AG10803 (cell line): ENCODE measurements at regions not wholly inside any gene's neighbourhood (a gene's known extent, or its start where the extent isn't known, plus 50 kb on each side); places are given as distances from the start of the nearest gene placed in this dataset.

Source experiments
- DNase-seq: peaks from one replicate; pipeline ENCODE4 v3.0.0; 2010; ENCODE audit warnings: low read depth
- H3K4me3 ChIP-seq: 2 replicates; pipeline ENCODE4 v1.5.1; 2011; ENCODE audit warnings: mild to moderate bottlenecking, low read length, control low read depth
- TF ChIP-seq, protein P1 (sequence below): conservative IDR thresholded peaks from 2 replicates; pipeline ENCODE4 v1.5.1; 2011; ENCODE audit warnings: mild to moderate bottlenecking, low read length, control low read depth, inconsistent platforms

DNA sequence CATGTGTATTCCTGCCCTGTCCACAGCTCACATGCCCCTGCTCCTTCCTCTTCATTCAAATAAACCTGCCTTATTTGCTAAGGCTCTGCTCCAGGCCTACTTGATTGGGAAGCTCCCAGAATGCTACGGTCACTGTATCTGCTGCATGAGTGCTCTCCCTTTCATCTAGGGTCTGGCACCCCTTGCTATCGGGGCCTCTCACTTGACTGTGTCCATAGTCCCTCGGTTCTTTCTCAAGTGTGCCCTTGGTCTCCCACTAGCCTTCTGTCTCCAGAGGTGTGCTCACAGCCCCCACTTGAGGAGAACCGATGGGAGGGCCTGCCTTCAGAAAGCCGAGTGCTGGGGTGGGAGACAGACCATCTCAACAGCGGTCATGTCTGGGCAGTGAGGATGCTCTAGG, 57.4 kb upstream of the NMNAT3 start:
- no peak overlapping the region for H3K4me3 ChIP-seq
- TF ChIP-seq, protein P1, sequence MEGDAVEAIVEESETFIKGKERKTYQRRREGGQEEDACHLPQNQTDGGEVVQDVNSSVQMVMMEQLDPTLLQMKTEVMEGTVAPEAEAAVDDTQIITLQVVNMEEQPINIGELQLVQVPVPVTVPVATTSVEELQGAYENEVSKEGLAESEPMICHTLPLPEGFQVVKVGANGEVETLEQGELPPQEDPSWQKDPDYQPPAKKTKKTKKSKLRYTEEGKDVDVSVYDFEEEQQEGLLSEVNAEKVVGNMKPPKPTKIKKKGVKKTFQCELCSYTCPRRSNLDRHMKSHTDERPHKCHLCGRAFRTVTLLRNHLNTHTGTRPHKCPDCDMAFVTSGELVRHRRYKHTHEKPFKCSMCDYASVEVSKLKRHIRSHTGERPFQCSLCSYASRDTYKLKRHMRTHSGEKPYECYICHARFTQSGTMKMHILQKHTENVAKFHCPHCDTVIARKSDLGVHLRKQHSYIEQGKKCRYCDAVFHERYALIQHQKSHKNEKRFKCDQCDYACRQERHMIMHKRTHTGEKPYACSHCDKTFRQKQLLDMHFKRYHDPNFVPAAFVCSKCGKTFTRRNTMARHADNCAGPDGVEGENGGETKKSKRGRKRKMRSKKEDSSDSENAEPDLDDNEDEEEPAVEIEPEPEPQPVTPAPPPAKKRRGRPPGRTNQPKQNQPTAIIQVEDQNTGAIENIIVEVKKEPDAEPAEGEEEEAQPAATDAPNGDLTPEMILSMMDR, result no peak
- DNase-seq, result no peak

DNA sequence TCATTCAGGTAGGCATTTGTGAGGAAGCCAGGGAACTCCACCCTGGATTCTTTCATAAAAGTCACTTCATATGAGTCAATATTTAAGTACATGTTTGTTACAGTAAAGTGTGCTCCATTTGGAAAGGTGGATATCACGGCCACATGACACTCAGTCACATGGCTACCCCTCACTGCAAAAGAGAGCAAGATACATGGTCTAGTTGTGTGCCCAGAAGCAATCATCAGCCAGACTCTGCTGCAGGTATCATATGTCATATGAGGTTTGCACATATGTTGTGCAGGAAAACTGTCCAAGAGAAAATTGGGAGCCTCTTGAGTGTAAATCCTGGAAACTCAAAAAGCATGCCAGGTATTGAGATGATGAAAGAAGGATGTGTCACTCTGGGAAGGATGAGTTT, 55.0 kb upstream of the NMNAT3 start:
- no peak overlapping the region for H3K4me3 ChIP-seq
- TF ChIP-seq, protein P1, result no peak
- no peak for DNase-seq

DNA sequence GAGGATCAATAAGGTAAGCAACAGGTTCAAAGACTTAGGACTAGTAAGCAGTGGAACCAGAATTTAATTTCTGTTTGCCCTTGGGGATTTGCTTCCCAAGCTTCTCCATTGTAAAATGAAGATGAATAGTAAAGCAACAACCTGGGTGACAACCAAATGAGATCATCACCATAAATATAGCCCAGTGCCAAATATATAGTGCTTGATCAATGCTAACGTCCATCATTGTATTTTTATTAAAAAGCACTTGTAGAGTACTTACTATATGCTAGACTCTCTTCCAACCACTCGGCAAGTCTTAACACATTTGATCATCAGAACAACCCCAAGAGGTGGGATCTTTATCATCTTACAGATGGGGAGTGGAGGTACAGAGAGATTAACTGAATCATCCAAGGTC, 51.5 kb upstream of the NMNAT3 start:
- DNase-seq, result no peak
- TF ChIP-seq, protein P1, result no peak

DNA sequence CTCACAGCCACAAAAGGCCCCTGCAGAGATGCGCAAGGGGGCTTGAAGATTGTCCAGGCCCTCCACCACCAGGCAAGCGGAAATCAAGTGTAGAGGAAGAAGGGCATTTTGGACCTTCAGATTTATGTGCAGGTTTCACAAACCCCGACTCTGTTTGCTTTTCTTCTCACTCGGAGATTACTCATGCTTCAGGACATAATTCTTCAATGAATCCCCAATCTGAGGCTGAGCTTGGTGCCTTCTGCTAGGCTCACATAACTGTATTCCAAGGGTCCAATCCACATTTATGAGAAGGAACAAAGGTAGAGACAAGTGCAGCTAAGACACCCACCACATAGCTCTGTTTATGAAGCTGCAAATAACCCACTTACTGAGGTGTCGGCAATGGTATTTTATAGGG, 50.6 kb upstream of the NMNAT3 start:
- TF ChIP-seq, protein P1, result no peak
- no peak overlapping the region for H3K4me3 ChIP-seq
- no peak for DNase-seq

More for the DNA sequence above, 51.5 kb upstream of the NMNAT3 start:
- no peak overlapping the region for H3K4me3 ChIP-seq
